IPS-20b (cell line): ENCODE measurements at regions not wholly inside any gene's neighbourhood (a gene's known extent, or its start where the extent isn't known, plus 50 kb on each side); places are given as distances from the start of the nearest gene placed in this dataset.

Experiments used
- H3K27ac ChIP-seq: one replicate; pipeline ENCODE4 v1.5.1; 2013; ENCODE audit warnings: low read length
- H3K27me3 ChIP-seq: 2 replicates; pipeline ENCODE4 v1.6.1; 2013; ENCODE audit warnings: mild to moderate bottlenecking, low read length, inconsistent platforms; ENCODE audit not compliant: insufficient read depth
- H3K36me3 ChIP-seq: 2 replicates; pipeline ENCODE4 v1.6.1; 2013; ENCODE audit warnings: low read depth, mild to moderate bottlenecking, inconsistent platforms, low read length, moderate library complexity; ENCODE audit not compliant: insufficient read depth
- H3K4me1 ChIP-seq: 2 replicates; pipeline ENCODE4 v1.6.1; 2013; ENCODE audit warnings: mild to moderate bottlenecking, control low read depth, inconsistent platforms, low read length, moderate library complexity; ENCODE audit not compliant: insufficient read depth
- H3K4me3 ChIP-seq: 2 replicates; pipeline ENCODE4 v1.5.1; 2013; ENCODE audit warnings: mild to moderate bottlenecking, low read length, inconsistent platforms
- H3K9ac ChIP-seq: 2 replicates; pipeline ENCODE4 v1.6.1; 2013; ENCODE audit warnings: low read depth, mild to moderate bottlenecking, inconsistent platforms, low read length, moderate library complexity
- H3K9me3 ChIP-seq: 2 replicates; pipeline ENCODE4 v1.6.1; 2013; ENCODE audit warnings: mild to moderate bottlenecking, low read depth, low read length, inconsistent platforms; ENCODE audit not compliant: insufficient read depth

DNA sequence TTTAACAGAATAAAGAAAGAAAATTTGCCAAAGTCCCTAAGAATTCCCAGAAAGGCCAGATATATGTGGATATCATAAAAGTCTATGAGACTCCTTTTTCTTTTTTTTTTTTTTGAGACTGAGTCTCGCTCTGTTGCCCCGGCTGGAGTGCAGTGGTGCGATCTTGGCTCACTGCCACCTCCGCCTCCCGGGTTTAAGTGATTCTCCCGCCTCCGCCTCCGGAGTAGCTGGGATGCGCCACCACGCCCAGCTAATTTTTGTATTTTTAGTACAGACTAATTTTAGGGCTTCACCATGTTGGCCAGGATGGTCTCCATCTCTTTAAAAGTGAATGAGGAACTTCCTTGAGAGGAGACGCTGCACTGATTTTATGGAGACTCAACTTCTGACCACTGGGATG is 335.2 kb downstream of the FBXO15 start:
- Histone ChIP-seq H3K9ac (no peak overlapping the region), H3K27me3 (no peaks in the 10 kb centered on the region), H3K4me3 (no peak overlapping the region), H3K9me3 (peaks cover 10% of the 10 kb centered on the region; the same call in 1 of the 2 replicates), H3K27ac (no peak overlapping the region), H3K4me1 (no peaks in the 10 kb centered on the region), H3K36me3 (no peaks in the 10 kb centered on the region)

GRCh38 chr18:73807551-73808192 is 340.0 kb downstream of the FBXO15 start:
- Histone ChIP-seq H3K27ac (no peak overlapping the region), H3K36me3 (no peaks in the 10 kb centered on the region), H3K4me1 (no peaks in the 10 kb centered on the region; the same call in none of the 2 replicates), H3K9ac (no peak overlapping the region), H3K27me3 (no peaks in the 10 kb centered on the region), H3K9me3 (no peaks in the 10 kb centered on the region), H3K4me3 (no peak overlapping the region)

DNA sequence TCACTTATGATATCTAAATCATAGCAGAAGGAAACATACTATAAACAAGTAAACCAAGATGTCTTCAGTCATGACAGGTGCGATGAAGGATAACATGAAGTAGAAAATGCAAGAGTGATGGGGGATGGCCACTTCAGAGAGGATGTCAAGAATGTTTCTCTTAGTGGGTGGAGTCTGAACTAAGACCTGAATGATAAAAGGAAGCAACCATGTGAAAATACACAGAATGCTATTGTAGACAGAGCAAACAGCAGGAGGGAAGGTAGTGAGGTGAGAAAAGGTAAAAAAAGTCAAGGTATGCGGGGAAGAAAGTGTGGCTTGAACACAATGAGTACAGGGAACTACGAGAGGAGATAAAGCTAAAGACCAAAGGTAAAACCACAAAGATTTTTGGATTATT is 341.6 kb downstream of the FBXO15 start:
- H3K27ac ChIP-seq = no peak overlapping the region
- H3K4me3 ChIP-seq = no peak overlapping the region
- H3K4me1 ChIP-seq = no peaks in the 10 kb centered on the region; the same call in none of the 2 replicates
- H3K9ac ChIP-seq = no peak overlapping the region
- H3K9me3 ChIP-seq = no peaks in the 10 kb centered on the region
- H3K27me3 ChIP-seq = no peaks in the 10 kb centered on the region
- H3K36me3 ChIP-seq = no peaks in the 10 kb centered on the region

- Histone ChIP-seq H3K4me3 (no peak overlapping the region), H3K27me3 (no peaks in the 10 kb centered on the region), H3K9me3 (no peaks in the 10 kb centered on the region), H3K27ac (no peak overlapping the region), H3K36me3 (no peaks in the 10 kb centered on the region), H3K9ac (no peak overlapping the region), H3K4me1 (no peaks in the 10 kb centered on the region)
Observed at GRCh38 chr18:73797419-73797818, 350.2 kb downstream of the FBXO15 start.

GRCh38 chr18:73793386-73793785 is 354.2 kb downstream of the FBXO15 start:
- H3K9me3 ChIP-seq = no peaks in the 10 kb centered on the region
- no peak overlapping the region for H3K9ac ChIP-seq
- no peaks in the 10 kb centered on the region for H3K4me1 ChIP-seq
- no peaks in the 10 kb centered on the region for H3K36me3 ChIP-seq
- H3K27me3 ChIP-seq = no peaks in the 10 kb centered on the region
- no peak overlapping the region for H3K27ac ChIP-seq
- no peak overlapping the region for H3K4me3 ChIP-seq

GRCh38 chr18:73791081-73791480 is 356.6 kb downstream of the FBXO15 start:
- no peaks in the 10 kb centered on the region for H3K27me3 ChIP-seq
- H3K27ac ChIP-seq = no peak overlapping the region
- no peaks in the 10 kb centered on the region for H3K9me3 ChIP-seq
- H3K9ac ChIP-seq = no peak overlapping the region
- H3K4me1 ChIP-seq = no peaks in the 10 kb centered on the region
- H3K36me3 ChIP-seq = no peaks in the 10 kb centered on the region
- no peak overlapping the region for H3K4me3 ChIP-seq

GRCh38 chr18:73790587-73790986 is 357.0 kb downstream of the FBXO15 start:
- H3K9ac ChIP-seq = no peak overlapping the region
- no peaks in the 10 kb centered on the region for H3K36me3 ChIP-seq
- H3K4me3 ChIP-seq = no peak overlapping the region
- no peaks in the 10 kb centered on the region for H3K9me3 ChIP-seq
- no peaks in the 10 kb centered on the region for H3K4me1 ChIP-seq
- no peaks in the 10 kb centered on the region for H3K27me3 ChIP-seq
- no peak overlapping the region for H3K27ac ChIP-seq

DNA sequence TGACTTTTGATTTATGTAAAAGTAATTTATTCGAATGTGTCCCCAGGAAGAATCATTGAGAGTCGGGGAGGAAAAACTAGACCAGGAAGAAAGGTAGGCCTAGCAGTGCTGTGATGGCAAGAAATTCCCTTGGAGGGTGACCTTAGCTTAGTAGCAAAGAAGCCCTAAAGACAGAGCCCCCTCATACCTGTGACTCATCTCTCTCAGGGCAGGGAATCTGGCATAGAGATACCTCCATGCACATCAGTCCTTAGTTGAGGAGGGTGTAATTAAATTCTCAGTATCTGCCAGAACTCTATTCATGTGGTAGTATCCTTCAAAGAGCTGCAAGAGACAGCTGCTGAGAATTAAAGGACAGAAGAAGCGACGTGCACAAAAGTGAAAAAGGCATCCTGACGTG is 360.3 kb downstream of the FBXO15 start:
- H3K9me3 ChIP-seq = no peaks in the 10 kb centered on the region
- H3K27me3 ChIP-seq = no peaks in the 10 kb centered on the region
- H3K4me1 ChIP-seq = no peaks in the 10 kb centered on the region
- no peaks in the 10 kb centered on the region for H3K36me3 ChIP-seq
- no peak overlapping the region for H3K27ac ChIP-seq
- H3K4me3 ChIP-seq = no peak overlapping the region
- no peak overlapping the region for H3K9ac ChIP-seq

DNA sequence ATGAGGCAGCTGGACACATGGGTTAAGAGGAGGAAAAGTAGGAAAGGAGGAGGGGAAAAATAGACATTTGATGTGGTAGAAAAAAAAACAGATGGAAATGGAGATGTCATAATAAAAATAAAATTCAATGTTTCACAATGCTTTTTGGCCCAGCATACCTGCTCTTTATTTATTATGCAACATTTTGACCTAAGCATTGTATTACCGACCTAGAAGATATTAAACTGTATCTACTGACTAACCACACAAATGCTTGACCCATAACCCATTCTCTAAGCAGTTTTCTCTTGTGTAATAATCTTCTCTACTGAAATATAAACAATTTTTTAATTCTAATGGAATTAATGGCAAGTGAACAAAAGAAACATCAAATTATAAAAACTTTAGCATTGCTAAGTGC is 362.3 kb downstream of the FBXO15 start:
- no peak overlapping the region for H3K4me3 ChIP-seq

DNA sequence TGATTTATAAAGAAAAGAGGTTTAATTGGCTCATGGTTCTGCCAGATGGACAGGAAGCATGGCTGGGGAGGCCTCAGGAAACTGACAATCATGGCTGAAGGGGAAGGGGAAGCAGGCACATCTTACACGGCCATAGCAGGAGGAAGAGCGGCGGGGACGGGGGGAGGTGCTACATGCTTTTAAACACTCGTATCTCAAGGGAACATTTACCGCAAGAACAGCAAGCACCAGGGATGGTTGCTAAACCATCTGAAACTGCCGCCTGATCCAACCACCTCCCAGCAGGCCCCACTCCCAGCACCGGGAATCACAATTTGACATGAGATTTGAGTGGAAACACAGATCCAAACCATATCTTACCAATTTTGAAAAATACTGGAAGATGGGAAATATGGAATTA is 362.8 kb downstream of the FBXO15 start:
- Histone ChIP-seq H3K9ac (no peak overlapping the region), H3K27ac (no peak overlapping the region), H3K4me1 (peaks cover 3% of the 10 kb centered on the region; the same call in 1 of the 2 replicates)

More for the DNA sequence above, 362.3 kb downstream of the FBXO15 start:
- Histone ChIP-seq H3K9me3 (no peaks in the 10 kb centered on the region), H3K36me3 (no peaks in the 10 kb centered on the region), H3K27me3 (no peaks in the 10 kb centered on the region), H3K27ac (no peak overlapping the region), H3K4me1 (peaks cover 3% of the 10 kb centered on the region; the same call in 1 of the 2 replicates), H3K9ac (no peak overlapping the region)

GRCh38 chr18:73782405-73782804 is 365.2 kb downstream of the FBXO15 start:
- peaks cover 3% of the 10 kb centered on the region; the same call in 1 of the 2 replicates for H3K4me1 ChIP-seq
- H3K9ac ChIP-seq = no peak overlapping the region
- H3K36me3 ChIP-seq = no peaks in the 10 kb centered on the region
- no peak overlapping the region for H3K27ac ChIP-seq
- H3K4me3 ChIP-seq = no peak overlapping the region
- H3K9me3 ChIP-seq = no peaks in the 10 kb centered on the region
- no peaks in the 10 kb centered on the region; the same call in 1 of the 2 replicates for H3K27me3 ChIP-seq

More for the DNA sequence above, 362.8 kb downstream of the FBXO15 start:
- Histone ChIP-seq H3K27me3 (no peaks in the 10 kb centered on the region), H3K9me3 (no peaks in the 10 kb centered on the region), H3K4me3 (no peak overlapping the region), H3K36me3 (no peaks in the 10 kb centered on the region)

DNA sequence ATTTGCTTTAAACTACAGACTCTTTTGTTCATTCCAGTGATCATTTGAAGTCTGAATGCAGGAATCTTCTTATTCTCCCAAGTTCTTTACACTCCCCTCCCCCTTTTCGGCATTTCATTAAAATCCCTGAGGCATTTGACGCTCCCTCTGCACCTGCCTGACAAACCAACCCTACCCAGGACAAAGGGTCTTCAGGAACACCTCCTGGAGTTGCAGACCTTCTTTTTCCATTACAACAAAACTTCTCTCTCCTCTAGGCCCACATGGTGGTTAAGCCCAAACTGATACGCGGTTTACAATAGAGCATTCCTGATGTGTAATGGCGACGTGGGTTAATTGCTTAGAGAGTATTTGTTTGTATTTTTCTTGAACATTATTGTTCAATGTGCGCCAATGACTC is 367.4 kb downstream of the FBXO15 start:
- Histone ChIP-seq H3K4me3 (no peak overlapping the region), H3K9ac (no peak overlapping the region), H3K27ac (no peak overlapping the region), H3K36me3 (no peaks in the 10 kb centered on the region), H3K4me1 (peaks cover 3% of the 10 kb centered on the region; the same call in 1 of the 2 replicates), H3K27me3 (no peaks in the 10 kb centered on the region; the same call in 1 of the 2 replicates), H3K9me3 (no peaks in the 10 kb centered on the region)
